K562 (cell line): ENCODE measurements at regions not wholly inside any gene's neighbourhood (a gene's known extent, or its start where the extent isn't known, plus 50 kb on each side); places are given as distances from the start of the nearest gene placed in this dataset.

Experiments used
- ARNT ChIP-seq, 2 experiments: fragments of 450-650 bp; IDR thresholded peaks; 2 replicates each; pipeline ENCODE4 v1.6.1; 2016; ENCODE audit warnings: mild to moderate bottlenecking in 1 of 2
- CBX8 ChIP-seq: fragments of 200-600 bp; sonication (generic); IDR thresholded peaks from 2 replicates; pipeline ENCODE4 v1.6.1; 2012; ENCODE audit warnings: borderline replicate concordance, mixed run types, low read depth, mild to moderate bottlenecking, moderate library complexity, mixed read lengths, low read length, control low read depth, inconsistent platforms; ENCODE audit not compliant: poor library complexity, severe bottlenecking; ENCODE audit errors: extremely low read depth
- JUN ChIP-seq, 2 experiments: sonication (generic) in 1 of 2; formaldehyde crosslinking in 1 of 2; IDR thresholded peaks; 2 replicates each; pipeline versions ENCODE4 v1.6.1 to v1.8.0; 2012 to 2022; ENCODE audit warnings: borderline replicate concordance in 2 of 2, mild to moderate bottlenecking in 2 of 2, improper control_type of control experiment in 1 of 2, low read depth in 1 of 2, low read length in 1 of 2, missing genetic modification reagents in 1 of 2
- RBBP5 ChIP-seq: fragments of 200-600 bp; sonication (generic); IDR thresholded peaks from 2 replicates; pipeline ENCODE4 v1.6.1; 2012; ENCODE audit warnings: borderline replicate concordance, mild to moderate bottlenecking, low read length, control low read depth, inconsistent platforms; ENCODE audit not compliant: insufficient read depth, poor library complexity, severe bottlenecking
- STAT5A ChIP-seq: IDR thresholded peaks from 2 replicates; pipeline ENCODE4 v1.6.1; 2012; ENCODE audit warnings: low read length, inconsistent platforms, borderline replicate concordance
- ZNF384 ChIP-seq: IDR thresholded peaks from 2 replicates; pipeline ENCODE4 v1.6.1; 2012; ENCODE audit warnings: low read depth, low read length, improper control_type of control experiment

DNA sequence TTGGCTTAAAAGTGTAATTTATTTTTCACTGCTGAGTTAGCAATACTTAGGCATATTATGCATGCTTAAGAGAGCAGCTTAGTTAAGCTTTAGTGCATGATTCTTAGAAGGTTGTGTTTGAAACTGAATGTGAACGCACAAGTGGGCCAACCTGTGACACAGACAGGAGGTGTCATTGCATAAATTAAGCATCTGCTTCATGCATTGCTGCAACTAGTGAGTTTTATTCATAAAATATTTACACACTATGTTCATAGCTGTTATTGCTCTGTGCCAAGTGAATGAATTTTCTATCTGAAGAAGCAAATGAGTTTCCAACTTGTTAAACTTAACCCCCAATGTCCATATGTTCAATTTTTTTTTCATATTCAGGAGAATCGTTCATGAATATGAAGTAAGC, 806.4 kb downstream of the GALR1 start:
- TF ChIP-seq RBBP5: no peak
- TF ChIP-seq ZNF384: no peak
- TF ChIP-seq JUN (IDR thresholded peaks at IDR 0.05; ENCODE audit: borderline replicate concordance, low read depth, low read length): no peak
- no peak for TF ChIP-seq JUN (CRISPR knock-in tag; IDR thresholded peaks at IDR 0.05; ENCODE audit: borderline replicate concordance)
- TF ChIP-seq CBX8: no peak
- no peak for TF ChIP-seq STAT5A
- TF ChIP-seq ARNT (IDR thresholded peaks at IDR 0.05): no peak
